ENCODE measurements at regions not wholly inside any gene's neighbourhood (a gene's known extent, or its start where the extent isn't known, plus 50 kb on each side); places are given as distances from the start of the nearest gene placed in this dataset.

DNA sequence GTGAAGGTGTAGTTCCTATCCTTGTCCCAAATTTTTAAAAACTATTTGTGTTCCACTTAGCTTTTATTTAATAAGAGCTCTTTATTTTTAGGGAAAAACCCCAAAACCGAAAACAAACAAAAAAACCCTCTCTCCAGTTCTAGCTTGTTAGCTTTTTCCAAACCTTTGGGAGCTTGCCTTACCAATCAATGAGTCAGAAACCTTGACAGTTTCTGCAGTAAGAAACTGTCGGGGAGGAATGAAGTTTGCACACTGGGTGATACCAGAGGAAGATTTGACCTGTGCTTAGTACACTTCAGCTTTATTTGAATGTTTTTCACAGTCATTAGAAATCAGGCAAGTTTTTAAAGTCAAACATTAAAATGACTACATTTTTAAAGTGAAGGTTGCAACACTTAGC, 105.0 kb downstream of the FAT3 start:
- TF ChIP-seq XRCC5 (optimal IDR thresholded peaks at IDR 0.05; ENCODE audit: low read length) (no peak), SIN3B (IDR thresholded peaks at IDR 0.05; ENCODE audit: low read length) (no peak), SMC3 (IDR thresholded peaks at IDR 0.05; ENCODE audit: low read length) (no peak), SALL1 (CRISPR knock-in tag; IDR thresholded peaks at IDR 0.05) (no peak), POLR2A (IDR thresholded peaks at IDR 0.05; ENCODE audit: insufficient read depth in 1 of 2, low read depth in 2 of 2, low read length in 2 of 2) (no peak), EZH2 (conservative IDR thresholded peaks at IDR 0.05; ENCODE audit: low read depth, low read length) (no peak), TCF7L2 (IDR thresholded peaks at IDR 0.05; ENCODE audit: low read depth, low read length) (no peak)
- TF ChIP-seq, protein P1, sequence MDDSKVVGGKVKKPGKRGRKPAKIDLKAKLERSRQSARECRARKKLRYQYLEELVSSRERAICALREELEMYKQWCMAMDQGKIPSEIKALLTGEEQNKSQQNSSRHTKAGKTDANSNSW (CRISPR knock-in tag; IDR thresholded peaks at IDR 0.05; ENCODE audit: borderline replicate concordance) = no peak
- TF ChIP-seq, protein P2, sequence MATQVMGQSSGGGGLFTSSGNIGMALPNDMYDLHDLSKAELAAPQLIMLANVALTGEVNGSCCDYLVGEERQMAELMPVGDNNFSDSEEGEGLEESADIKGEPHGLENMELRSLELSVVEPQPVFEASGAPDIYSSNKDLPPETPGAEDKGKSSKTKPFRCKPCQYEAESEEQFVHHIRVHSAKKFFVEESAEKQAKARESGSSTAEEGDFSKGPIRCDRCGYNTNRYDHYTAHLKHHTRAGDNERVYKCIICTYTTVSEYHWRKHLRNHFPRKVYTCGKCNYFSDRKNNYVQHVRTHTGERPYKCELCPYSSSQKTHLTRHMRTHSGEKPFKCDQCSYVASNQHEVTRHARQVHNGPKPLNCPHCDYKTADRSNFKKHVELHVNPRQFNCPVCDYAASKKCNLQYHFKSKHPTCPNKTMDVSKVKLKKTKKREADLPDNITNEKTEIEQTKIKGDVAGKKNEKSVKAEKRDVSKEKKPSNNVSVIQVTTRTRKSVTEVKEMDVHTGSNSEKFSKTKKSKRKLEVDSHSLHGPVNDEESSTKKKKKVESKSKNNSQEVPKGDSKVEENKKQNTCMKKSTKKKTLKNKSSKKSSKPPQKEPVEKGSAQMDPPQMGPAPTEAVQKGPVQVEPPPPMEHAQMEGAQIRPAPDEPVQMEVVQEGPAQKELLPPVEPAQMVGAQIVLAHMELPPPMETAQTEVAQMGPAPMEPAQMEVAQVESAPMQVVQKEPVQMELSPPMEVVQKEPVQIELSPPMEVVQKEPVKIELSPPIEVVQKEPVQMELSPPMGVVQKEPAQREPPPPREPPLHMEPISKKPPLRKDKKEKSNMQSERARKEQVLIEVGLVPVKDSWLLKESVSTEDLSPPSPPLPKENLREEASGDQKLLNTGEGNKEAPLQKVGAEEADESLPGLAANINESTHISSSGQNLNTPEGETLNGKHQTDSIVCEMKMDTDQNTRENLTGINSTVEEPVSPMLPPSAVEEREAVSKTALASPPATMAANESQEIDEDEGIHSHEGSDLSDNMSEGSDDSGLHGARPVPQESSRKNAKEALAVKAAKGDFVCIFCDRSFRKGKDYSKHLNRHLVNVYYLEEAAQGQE (IDR thresholded peaks at IDR 0.05; ENCODE audit: borderline replicate concordance in 1 of 2, low read depth in 1 of 2, low read length in 2 of 2) = no peak
- TF ChIP-seq, protein P3, sequence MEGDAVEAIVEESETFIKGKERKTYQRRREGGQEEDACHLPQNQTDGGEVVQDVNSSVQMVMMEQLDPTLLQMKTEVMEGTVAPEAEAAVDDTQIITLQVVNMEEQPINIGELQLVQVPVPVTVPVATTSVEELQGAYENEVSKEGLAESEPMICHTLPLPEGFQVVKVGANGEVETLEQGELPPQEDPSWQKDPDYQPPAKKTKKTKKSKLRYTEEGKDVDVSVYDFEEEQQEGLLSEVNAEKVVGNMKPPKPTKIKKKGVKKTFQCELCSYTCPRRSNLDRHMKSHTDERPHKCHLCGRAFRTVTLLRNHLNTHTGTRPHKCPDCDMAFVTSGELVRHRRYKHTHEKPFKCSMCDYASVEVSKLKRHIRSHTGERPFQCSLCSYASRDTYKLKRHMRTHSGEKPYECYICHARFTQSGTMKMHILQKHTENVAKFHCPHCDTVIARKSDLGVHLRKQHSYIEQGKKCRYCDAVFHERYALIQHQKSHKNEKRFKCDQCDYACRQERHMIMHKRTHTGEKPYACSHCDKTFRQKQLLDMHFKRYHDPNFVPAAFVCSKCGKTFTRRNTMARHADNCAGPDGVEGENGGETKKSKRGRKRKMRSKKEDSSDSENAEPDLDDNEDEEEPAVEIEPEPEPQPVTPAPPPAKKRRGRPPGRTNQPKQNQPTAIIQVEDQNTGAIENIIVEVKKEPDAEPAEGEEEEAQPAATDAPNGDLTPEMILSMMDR (CRISPR knock-in tag; IDR thresholded peaks at IDR 0.05) = no peak
- TF ChIP-seq, protein P4, sequence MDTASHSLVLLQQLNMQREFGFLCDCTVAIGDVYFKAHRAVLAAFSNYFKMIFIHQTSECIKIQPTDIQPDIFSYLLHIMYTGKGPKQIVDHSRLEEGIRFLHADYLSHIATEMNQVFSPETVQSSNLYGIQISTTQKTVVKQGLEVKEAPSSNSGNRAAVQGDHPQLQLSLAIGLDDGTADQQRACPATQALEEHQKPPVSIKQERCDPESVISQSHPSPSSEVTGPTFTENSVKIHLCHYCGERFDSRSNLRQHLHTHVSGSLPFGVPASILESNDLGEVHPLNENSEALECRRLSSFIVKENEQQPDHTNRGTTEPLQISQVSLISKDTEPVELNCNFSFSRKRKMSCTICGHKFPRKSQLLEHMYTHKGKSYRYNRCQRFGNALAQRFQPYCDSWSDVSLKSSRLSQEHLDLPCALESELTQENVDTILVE (CRISPR knock-in tag; IDR thresholded peaks at IDR 0.05) = no peak
- TF ChIP-seq, protein P5, sequence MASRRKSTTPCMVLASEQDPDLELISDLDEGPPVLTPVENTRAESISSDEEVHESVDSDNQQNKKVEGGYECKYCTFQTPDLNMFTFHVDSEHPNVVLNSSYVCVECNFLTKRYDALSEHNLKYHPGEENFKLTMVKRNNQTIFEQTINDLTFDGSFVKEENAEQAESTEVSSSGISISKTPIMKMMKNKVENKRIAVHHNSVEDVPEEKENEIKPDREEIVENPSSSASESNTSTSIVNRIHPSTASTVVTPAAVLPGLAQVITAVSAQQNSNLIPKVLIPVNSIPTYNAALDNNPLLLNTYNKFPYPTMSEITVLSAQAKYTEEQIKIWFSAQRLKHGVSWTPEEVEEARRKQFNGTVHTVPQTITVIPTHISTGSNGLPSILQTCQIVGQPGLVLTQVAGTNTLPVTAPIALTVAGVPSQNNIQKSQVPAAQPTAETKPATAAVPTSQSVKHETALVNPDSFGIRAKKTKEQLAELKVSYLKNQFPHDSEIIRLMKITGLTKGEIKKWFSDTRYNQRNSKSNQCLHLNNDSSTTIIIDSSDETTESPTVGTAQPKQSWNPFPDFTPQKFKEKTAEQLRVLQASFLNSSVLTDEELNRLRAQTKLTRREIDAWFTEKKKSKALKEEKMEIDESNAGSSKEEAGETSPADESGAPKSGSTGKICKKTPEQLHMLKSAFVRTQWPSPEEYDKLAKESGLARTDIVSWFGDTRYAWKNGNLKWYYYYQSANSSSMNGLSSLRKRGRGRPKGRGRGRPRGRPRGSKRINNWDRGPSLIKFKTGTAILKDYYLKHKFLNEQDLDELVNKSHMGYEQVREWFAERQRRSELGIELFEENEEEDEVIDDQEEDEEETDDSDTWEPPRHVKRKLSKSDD (CRISPR knock-in tag; IDR thresholded peaks at IDR 0.05; ENCODE audit: low read depth) = no peak
